ENCODE measurements at regions not wholly inside any gene's neighbourhood (a gene's known extent, or its start where the extent isn't known, plus 50 kb on each side); places are given as distances from the start of the nearest gene placed in this dataset.

GRCh38 chr19:29267701-29268100 is 54.8 kb upstream of the UQCRFS1 start:
- no peaks in the 10 kb centered on the region for H3K9me3 Mint-ChIP-seq (ENCODE audit: unreplicated experiment)
- DNase-seq (ENCODE audit: low spot score) = no peak
- TF ChIP-seq CTCF (IDR thresholded peaks at IDR 0.05; ENCODE audit: unreplicated experiment) = no peak
- H3K27ac Mint-ChIP-seq (ENCODE audit: unreplicated experiment) = no peak overlapping the region
- no peaks in the 10 kb centered on the region for H3K36me3 Mint-ChIP-seq (ENCODE audit: low read depth, unreplicated experiment)
- H3K27me3 Mint-ChIP-seq (ENCODE audit: unreplicated experiment) = peaks cover 12% of the 10 kb centered on the region
- H3K4me1 Mint-ChIP-seq (ENCODE audit: unreplicated experiment) = no peaks in the 10 kb centered on the region
- H3K4me3 Mint-ChIP-seq (ENCODE audit: unreplicated experiment) = no peak overlapping the region

- DNase-seq (ENCODE audit: low spot score) = no peak
- H3K9me3 Mint-ChIP-seq (ENCODE audit: unreplicated experiment) = no peaks in the 10 kb centered on the region
- no peak for TF ChIP-seq CTCF (IDR thresholded peaks at IDR 0.05; ENCODE audit: unreplicated experiment)
- H3K27ac Mint-ChIP-seq (ENCODE audit: unreplicated experiment) = no peak overlapping the region
- H3K27me3 Mint-ChIP-seq (ENCODE audit: unreplicated experiment) = peaks cover 12% of the 10 kb centered on the region
- H3K4me3 Mint-ChIP-seq (ENCODE audit: unreplicated experiment) = no peak overlapping the region
- H3K36me3 Mint-ChIP-seq (ENCODE audit: low read depth, unreplicated experiment) = no peaks in the 10 kb centered on the region
- no peaks in the 10 kb centered on the region for H3K4me1 Mint-ChIP-seq (ENCODE audit: unreplicated experiment)
These were observed 55.2 kb upstream of the UQCRFS1 start for GRCh38 chr19:29268103-29268502.

- H3K27me3 Mint-ChIP-seq (ENCODE audit: unreplicated experiment) = peaks cover 12% of the 10 kb centered on the region
- H3K9me3 Mint-ChIP-seq (ENCODE audit: unreplicated experiment) = no peaks in the 10 kb centered on the region
- no peak overlapping the region for H3K4me3 Mint-ChIP-seq (ENCODE audit: unreplicated experiment)
- TF ChIP-seq CTCF (IDR thresholded peaks at IDR 0.05; ENCODE audit: unreplicated experiment) = no peak
- H3K27ac Mint-ChIP-seq (ENCODE audit: unreplicated experiment) = no peak overlapping the region
- H3K4me1 Mint-ChIP-seq (ENCODE audit: unreplicated experiment) = no peaks in the 10 kb centered on the region
- DNase-seq (ENCODE audit: low spot score) = no peak
- H3K36me3 Mint-ChIP-seq (ENCODE audit: low read depth, unreplicated experiment) = no peaks in the 10 kb centered on the region
These were observed 55.9 kb upstream of the UQCRFS1 start for GRCh38 chr19:29268721-29269393.

GRCh38 chr19:29269641-29270040 is 56.7 kb upstream of the UQCRFS1 start:
- no peak overlapping the region for H3K4me3 Mint-ChIP-seq (ENCODE audit: unreplicated experiment)
- H3K4me1 Mint-ChIP-seq (ENCODE audit: unreplicated experiment) = no peaks in the 10 kb centered on the region
- H3K9me3 Mint-ChIP-seq (ENCODE audit: unreplicated experiment) = no peaks in the 10 kb centered on the region
- H3K27me3 Mint-ChIP-seq (ENCODE audit: unreplicated experiment) = peaks cover 12% of the 10 kb centered on the region
- DNase-seq (ENCODE audit: low spot score) = no peak
- H3K36me3 Mint-ChIP-seq (ENCODE audit: low read depth, unreplicated experiment) = no peaks in the 10 kb centered on the region
- no peak for TF ChIP-seq CTCF (IDR thresholded peaks at IDR 0.05; ENCODE audit: unreplicated experiment)
- no peak overlapping the region for H3K27ac Mint-ChIP-seq (ENCODE audit: unreplicated experiment)

GRCh38 chr19:29271341-29271740 is 58.4 kb upstream of the UQCRFS1 start:
- H3K27me3 Mint-ChIP-seq (ENCODE audit: unreplicated experiment) = peaks cover 8% of the 10 kb centered on the region

More at GRCh38 chr19:29271341-29271740, 58.4 kb upstream of the UQCRFS1 start:
- Mint-ChIP-seq H3K4me1 (ENCODE audit: unreplicated experiment) (no peaks in the 10 kb centered on the region), H3K27ac (ENCODE audit: unreplicated experiment) (no peak overlapping the region), H3K4me3 (ENCODE audit: unreplicated experiment) (no peak overlapping the region), H3K36me3 (ENCODE audit: low read depth, unreplicated experiment) (no peaks in the 10 kb centered on the region), H3K9me3 (ENCODE audit: unreplicated experiment) (no peaks in the 10 kb centered on the region)
- no peak for TF ChIP-seq CTCF (IDR thresholded peaks at IDR 0.05; ENCODE audit: unreplicated experiment)
- DNase-seq (ENCODE audit: low spot score) = no peak

Data from endothelial cell (in vitro differentiated cells).